Hematopoietic multipotent progenitor cell treated with erythropoietin and hydrocortisone succinate and interleukin-3 and kit ligand, for 17 days (in vitro differentiated cells): ENCODE measurements at regions not wholly inside any gene's neighbourhood (a gene's known extent, or its start where the extent isn't known, plus 50 kb on each side); places are given as distances from the start of the nearest gene placed in this dataset.
"Not testable (repeated sequence)": the region's sequence is repeated elsewhere in the genome, so short reads cannot be mapped to it uniquely, and the experiment has no call there.

ENCODE experiments used
- DNase-seq: peaks from one replicate; pipeline ENCODE4 v3.0.0-alpha.2; 2015; ENCODE audit warnings: low spot score

DNA sequence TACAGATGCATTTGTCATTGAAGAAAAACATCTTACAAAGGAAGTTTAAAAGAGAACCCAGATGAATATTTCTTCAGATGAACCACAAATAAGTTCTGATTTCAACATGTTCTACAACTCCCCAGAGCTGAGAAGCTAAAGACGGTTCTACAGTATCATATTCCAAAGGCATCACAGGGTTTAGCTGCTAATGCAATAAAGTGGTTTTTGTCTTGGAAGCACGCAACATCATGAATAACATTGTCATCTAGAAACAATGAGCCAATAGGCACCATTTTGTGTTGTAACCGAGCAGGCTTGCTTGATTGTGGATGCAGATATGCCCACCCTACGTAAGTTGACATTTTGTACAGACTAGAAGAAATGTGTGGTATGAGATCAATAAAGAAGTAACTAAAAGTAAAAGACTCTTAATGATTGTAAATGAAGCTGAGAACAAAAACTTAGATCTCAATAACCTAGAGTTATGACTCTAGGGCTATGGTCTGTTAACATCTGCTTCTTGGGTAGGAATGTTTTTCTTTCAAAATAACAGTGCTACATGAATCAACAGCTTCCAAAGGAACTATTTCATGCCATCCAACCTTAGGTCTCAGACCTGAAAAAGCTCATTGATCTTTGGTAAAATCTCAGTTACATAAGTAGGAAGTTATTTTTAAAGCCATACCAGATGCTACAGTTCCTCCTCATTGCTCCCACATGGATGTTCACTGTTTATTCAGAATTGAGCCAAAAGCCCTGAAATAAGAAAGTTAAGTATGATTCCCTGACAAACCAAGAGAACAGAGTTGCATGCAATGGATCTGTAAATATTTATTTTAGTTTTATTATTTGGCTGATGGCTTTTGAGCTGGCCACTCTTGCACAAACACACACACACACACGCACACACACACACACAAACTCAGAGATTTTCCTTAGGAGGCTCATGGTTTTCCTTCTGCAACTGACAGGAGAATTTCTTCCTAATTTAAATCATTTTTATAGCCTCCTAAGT lies 118.7 kb upstream of the SLCO6A1 start:
- DNase-seq, result no peak

DNA sequence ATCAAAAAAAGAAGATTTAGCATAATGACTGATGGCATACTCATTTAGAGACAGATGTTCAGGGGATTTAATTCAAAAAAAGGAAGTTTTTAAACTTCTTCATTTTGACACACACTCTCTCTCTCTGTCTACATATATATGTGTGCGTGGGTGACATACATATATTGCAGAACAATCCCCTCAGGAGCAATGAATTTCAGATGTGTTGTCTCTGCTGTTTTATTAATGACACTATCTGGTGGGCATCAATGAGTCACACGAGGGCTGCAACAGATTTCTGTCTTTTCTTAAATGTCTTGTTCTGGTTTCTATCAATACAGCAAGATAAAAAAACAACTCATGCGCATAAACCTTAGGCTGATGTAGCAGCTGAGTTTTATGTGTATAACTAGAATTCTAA lies 123.5 kb upstream of the SLCO6A1 start:
- no peak for DNase-seq

DNA sequence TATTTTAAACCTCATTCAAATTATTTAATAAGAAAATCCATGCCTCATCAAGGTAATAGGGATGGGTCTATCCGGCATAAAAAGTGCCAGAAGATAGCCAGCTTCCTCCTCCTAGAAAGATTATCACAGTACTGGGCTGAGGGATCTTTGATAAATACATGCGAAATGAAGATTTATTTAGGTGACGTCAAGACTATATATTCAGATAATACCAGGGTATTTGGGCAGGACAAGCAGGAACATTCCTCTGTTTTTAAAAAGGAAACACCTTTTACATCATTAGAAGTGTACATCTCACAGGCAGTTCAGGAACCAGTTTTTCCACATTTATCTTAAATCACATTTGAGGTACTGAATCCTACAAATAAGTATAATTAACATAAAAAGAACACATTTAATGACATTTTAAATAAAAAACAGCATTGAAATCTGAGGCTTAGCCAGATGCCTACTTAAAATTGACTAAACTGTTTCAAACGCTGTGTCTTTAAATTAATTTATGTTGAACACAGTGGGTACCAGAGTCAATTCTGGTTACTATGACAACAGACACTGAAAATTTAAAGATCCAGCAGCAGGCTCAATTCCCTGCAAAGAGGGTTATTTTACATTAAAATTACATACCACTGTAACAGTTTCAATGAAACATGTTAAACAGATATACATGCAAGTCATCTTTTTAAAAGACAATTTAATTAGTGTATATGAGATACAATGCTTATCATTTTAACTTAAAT lies 124.7 kb upstream of the SLCO6A1 start:
- no peak for DNase-seq

DNA sequence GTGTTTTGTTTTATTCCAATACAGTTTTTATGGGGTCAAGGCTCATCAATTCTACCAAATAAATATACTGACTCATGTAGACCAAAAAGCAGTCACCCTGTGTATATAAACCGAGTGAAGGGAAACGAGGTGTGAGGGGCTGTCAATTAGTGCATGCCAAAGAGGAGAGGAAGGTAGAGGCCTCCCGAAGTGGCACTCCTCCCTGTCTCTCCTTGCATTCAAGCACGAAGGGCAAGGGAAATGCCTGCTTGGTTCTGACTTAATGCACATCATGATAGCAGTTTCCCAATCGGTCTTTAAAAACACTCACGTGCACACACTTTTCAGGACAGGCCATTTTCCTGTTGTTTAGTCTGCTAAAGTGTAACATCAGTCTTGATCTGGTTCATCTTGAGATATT lies 125.6 kb upstream of the SLCO6A1 start:
- no peak for DNase-seq

DNA sequence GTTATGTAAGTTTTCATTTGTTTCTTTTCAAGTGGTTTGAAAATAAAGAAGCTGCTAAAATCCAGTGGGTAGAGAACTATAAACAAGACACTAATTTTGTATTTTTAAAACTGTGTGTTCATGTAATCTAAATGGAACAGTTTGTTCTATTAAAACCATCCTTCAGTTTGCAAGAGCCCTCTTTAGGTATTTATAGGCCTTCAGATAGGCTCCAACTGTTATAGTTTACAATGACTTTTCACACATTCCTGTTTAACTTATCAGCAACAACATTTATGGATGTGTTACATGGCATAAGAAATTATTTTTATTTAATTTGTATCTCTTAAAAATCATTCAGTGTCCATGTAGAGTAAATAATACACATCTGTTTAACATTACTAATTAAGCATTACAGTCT lies 126.7 kb upstream of the SLCO6A1 start:
- no peak for DNase-seq

DNA sequence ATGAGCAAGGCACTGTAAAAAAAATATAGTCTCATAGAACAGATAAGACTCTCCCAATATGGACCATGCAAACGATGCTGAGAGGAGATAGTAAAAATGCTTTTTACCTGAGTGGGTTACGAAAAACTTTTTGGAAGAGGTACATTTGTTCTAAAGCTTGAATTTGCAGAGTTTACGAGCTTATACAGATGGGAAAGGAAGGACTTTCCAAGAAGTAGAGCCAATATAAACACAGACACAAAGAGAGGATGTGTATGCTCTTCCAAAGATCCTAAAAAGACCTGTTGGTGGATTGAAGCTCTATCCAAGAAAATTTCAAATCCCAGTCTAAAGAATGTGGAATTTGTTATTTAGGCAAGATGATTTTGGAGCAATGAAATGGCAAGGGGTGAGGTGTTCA lies 127.1 kb upstream of the SLCO6A1 start:
- no peak for DNase-seq

DNA sequence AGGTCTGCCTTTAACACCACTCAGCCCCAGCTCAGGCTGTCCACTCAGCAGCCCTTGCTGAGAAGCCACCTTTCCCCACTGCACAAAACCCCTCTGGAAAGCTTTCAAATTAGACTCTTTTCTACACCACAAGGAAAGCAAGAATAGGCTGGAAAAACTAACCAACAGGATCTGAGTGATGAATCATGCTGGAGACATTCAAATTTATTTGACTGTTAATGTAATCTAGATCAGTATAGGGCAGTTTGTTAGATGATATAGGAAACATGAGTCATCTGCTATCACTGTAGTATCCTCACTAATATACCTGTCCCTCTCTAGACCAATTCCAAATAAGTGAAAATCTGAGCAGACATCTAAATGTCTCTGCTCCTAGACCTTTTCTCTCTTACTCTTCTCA lies 127.8 kb upstream of the PAM start:
- no peak for DNase-seq

DNA sequence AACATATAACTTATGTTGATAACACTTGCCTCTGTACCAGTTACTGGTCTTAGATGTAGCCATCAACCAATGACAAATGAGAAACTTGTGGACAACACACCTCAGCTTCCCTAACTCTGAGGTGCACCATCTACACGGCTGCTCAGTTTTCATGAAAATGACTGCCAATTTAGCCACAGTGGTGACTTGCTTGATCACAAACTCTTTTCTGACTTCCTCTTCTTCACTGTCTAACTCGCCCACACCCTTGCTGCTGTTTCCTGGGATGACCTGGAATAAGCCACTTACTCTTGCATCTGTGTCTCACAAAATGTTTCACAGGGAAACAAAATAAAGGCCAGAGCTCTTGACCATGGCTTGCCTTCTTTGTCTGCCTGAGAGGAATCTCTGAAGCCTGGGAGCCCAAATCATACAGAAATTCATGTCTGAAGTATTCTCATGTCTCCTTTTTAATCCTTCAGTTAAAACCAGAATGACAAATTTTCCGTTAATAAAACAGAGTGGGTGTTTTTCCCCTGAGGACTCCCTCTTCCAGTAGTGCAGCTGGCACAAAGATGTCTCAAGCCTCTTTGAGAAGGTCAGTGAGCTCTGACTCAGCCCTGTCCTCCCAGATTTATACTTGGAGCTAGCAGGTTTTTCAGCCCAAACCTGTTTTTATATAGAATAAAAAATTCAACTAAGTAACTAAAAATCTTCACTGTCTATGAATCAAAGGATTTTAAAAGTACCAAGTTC lies 126.5 kb upstream of the PAM start:
- DNase-seq, result no peak

DNA sequence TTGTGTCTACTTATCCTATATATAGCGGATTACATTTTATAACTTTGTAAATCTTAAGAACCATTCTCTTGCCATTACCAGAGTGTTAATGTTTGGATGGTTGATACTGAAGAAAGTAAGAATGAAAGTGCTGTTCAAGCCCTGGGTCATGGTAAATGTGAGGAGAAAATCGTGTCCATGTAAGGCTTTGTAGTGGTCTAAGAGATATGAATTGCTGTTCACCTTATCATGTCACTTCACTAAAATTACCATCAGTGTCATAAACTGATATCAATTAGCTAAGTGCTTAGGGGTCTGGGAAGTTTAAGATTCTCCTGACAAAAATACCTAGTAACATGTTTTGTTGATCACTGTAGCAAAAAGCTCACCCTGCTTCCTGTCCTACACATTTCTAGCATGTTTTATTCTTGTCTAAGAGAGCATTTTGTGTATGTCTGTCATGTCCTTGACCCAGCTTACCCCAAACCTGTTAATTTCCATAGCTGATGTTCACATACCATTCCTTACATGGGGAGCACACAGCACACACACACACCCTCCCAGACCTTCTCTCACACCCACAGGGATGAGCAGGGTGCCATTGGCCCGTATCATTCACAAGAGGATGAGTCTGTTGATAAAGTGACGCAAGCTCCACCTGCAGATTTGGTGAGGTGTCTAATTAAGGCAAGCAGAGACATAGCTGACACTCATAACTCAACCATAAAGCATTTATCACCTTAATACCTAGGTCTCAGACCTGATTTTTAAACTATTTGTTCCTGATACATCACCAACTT lies 125.1 kb upstream of the PAM start:
- no peak for DNase-seq

DNA sequence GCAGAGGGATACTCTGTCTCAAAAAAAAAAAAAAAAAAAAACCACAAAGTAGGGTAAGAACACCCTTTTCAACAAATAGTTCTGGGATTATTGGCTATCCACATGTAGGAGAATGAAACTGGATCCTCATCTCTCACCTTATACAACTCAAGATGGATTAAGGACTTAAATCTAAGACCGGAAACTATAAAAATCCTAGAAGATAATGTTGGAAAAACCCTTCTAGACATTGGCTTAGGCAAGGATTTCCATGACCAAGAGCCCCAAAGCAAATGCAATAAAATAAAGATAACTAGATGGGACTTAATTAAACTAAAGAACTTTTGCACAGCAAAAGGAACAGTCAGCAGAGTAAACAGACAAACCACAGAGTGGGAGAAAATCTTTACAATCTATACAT lies 119.7 kb upstream of the PAM start:
- not testable (repeated sequence) for DNase-seq

DNA sequence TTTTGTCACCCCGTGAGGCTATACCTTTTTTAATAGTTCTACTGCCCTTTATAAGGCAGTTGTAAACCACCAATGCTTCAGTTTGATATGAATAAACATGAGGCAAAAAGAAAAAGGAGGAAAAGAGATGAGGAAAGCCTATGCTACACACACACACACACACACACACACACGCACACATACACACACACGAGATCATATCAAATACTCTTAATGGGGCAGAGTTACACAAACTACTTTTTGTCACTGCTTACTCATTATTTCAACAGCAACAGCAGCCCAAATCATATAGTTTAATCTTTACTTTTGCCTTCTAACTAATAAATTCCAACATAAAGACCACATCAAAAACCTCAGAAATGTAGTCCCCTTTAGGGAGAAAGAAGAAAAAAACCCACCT lies 116.8 kb upstream of the PAM start:
- DNase-seq, result no peak

DNA sequence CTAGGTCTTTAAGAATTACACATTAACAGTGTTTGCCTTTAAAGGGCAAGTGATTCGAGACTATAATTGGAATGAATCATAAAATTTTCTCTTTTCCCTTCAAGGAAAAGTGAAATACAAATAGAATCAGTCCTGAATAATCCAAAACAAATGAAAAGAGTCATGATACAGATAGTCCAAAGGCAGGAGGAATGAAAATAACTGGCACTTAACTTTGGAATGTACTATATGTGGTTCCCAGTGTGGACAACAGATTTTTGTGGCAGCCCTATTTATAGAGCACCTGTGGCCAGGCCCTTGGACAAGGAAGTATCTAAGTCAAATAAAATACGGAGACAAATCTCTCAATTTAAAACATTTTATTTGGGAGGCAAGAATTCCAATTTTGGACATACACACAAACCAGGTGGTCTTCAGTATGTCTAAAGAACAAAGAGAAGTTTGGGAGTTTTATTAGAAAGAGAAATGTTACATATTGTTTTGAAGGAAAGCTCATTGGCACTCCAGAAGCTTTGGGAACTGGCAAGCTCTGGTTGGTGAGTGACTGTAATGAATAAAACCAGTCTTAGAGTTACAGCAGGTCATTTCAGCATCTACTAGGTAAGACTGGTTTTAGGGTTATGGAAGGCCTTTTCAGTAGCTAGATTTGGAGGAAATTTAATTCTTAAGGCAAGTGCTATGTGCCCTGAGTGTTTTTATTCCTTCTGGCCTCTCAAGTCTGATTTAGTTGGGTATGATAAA lies 116.0 kb upstream of the PAM start:
- DNase-seq, result no peak

DNA sequence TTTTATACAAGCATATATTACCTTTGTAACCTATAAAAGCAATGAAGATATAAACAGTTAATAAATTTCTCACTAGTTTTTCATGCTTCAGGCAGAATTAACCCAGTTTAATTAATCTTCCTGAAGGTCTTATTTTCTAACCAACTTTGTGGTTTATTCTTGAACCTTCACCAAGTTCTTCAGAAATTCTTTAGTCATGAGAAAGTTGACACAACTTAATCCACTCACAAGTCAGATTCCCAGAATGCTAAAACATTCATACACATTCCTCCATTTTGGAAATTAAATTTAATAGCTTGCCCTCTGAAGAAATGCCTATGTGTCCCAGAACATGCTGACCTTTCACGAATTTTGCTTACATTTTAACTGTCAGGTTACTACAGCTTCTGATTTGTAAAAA lies 105.4 kb upstream of the PAM start:
- DNase-seq, result no peak

DNA sequence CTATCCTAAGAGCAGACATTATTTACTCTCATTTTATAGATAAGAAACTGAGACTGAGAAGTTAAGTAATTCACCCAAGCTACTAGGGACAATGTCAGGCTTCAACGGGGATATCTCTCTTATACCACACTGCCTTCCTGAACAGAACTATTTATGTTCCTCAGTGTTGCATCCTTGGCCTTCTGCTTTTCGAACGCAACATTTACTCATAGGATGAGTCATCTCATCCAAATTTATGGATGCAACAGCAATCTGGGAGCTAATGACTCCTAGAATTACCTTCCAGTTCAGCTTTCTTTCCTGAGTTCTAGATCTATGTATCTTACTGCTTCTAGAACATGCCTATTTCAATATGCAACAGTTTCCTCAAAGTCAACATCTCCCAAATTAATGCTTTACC lies 103.6 kb upstream of the PAM start:
- no peak for DNase-seq

DNA sequence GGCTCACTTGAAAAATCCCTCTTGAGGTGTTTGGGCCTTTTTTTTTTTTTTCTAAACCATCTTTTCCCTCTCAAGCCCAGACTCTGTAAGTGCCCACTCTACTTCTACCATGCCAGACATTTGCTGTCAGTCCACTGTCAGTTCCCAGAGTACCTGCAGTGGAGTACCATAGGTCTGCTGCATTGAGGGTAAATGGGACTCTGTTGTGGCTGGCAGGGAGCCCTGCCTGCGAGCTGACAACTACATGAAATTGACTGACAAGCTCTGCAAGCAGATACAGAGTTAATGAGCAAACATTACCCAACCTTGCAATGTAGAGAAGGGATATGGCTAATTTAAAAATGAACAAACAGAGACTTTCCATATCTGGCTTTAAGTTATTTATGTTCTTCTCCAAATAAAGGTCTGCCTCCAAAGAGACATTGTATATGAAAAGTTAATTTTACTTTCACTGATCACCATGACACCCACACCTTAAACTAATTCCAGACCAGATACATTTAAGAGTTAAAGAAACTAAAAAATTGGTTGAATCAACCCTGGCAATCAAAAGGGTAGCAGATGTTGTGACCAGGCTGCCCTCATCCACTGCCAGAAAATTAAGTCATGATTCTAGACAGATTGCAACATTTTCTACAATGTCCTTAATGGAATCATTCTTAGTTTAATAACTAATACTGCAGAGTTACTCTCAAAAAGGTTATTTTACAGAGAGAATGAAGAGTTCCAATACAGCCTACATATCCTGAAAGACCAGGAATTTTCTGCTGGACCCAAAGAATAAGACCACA lies 100.4 kb upstream of the PAM start:
- DNase-seq, result no peak

DNA sequence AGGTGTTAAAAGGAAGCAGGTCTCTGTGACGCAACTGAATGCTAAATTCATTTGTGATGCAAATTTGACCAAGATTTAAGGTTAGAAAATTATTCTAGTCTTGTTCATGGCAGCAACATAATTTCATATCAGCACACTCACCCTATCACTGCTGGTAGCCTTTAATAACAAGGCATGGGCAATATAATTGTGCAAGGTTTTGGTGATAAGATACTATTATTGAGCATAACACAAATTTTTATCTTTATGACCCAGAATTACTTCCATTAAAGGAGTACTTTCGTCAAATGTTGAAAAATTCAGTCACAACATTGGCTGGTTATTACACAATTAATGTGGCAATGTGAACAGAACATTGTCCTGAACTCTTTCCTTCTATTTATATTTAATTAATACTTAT lies 96.0 kb upstream of the PAM start:
- DNase-seq, result no peak

DNA sequence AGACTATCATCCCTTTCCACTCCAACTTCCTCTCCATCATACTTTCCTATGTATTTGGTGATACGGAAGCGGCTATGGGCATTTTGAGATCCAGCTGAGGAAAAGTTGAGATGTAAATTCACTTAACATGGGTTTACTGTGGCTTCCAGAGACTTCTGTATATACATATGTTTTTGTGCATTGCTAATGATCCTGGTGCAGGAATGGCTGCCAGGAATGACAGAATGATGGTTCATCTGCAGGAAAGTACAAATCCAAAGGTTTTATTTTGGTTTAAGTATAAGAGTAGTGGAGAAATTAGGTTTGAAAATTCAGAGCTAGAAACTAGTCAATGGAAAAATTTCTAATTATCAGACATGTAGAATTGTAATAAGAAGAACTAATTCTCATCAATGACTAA lies 95.0 kb upstream of the PAM start:
- DNase-seq, result no peak

DNA sequence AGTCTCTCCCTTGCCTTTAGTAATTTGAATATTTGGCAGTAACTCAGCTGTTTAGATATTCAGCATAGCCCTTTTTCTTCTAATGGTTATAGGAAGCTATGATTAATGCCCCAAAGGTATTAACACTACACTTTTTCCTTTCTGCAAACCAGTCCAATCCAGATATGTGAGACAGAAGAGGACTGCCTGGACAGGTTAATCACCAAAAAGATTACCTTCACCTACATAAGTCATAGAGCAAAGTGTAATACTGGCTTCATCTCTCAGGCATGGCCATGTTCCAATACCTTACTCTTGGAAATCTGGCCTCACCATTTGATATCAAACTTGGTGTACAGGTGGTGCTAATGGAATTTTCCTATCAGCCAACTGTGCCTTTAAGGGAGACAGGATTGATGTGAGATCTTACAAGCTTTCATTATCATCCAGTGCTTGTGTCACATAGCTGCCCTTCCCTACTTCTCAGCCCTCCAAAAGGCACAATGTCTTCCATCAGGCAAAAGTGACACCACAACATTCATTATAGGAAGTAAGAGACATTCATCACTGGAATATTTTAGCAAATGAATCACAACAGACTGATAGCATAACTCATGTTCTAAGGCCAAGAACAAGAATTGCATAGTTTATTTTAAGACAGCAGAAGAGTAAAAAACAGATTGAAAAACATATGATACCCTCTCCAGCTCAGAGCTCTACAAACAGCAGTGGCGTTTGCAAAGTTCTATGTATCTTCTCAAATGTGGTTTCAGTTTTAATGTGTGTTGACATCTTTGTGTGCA lies 91.2 kb upstream of the PAM start:
- no peak for DNase-seq

DNA sequence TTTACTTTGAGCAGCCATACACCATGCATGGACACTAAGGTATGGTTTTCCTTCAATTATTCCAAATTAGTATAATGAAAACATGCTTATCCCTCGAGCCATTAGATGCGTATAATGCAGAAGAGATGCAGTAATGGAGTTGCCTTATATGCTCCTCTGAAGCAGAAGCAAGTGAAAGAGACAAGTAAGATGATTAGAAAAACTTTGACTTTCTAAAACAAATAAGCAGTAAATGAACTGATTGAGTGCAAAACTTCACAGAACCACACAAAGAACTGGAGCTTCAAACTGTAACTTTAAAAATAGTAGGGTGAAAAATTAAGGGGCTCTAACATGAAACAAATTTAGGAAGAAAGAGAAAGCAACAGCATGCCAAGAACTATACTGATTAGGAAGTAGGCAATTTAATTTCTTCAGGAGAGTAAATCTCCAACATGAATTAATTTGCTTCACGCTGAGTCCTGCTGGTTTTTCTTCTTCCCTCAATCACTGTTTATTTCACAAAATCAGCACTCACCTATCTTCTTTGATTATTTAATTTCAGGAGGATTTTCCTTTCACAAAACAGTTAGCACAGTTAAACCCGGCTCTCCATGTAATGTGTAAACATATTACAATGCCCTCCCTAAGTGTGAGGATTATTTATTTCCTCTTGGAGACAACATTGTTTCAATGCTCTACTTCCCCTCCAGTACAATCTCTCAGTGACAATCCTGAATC lies 90.3 kb upstream of the PAM start:
- DNase-seq, result no peak
